ENCODE measurements at regions not wholly inside any gene's neighbourhood (a gene's known extent, or its start where the extent isn't known, plus 50 kb on each side); places are given as distances from the start of the nearest gene placed in this dataset.

- no peak for FAIRE-seq
Observed at GRCh38 chr6:48893048-48893447, 570.0 kb downstream of the MMUT start.

- FAIRE-seq: no peak
Observed at GRCh38 chr6:48891308-48891707, 571.7 kb downstream of the MMUT start.

- FAIRE-seq: no peak
Observed at GRCh38 chr6:48889429-48889828, 573.6 kb downstream of the MMUT start.

GRCh38 chr6:48883116-48883515 is 579.9 kb downstream of the MMUT start:
- no peak for FAIRE-seq

- no peak for FAIRE-seq
Observed at GRCh38 chr6:48881551-48881950, 581.5 kb downstream of the MMUT start.

GRCh38 chr6:48869595-48869994 is 593.5 kb downstream of the MMUT start:
- no peak for FAIRE-seq

GRCh38 chr6:48866682-48867081 is 596.4 kb downstream of the MMUT start:
- FAIRE-seq: no peak

GRCh38 chr6:48860175-48860574 is 602.9 kb downstream of the MMUT start:
- FAIRE-seq: no peak

- no peak for FAIRE-seq
Observed at GRCh38 chr6:48859562-48860123, 603.4 kb downstream of the MMUT start.

- FAIRE-seq: no peak
Observed at GRCh38 chr6:48845219-48845618, 617.8 kb downstream of the MMUT start.

GRCh38 chr6:48844696-48845095 is 618.4 kb downstream of the MMUT start:
- FAIRE-seq: no peak

GRCh38 chr6:48840896-48841295 is 622.2 kb downstream of the MMUT start:
- no peak for FAIRE-seq

- FAIRE-seq: no peak
Observed at GRCh38 chr6:48839206-48839605, 623.8 kb downstream of the MMUT start.

- FAIRE-seq: no peak
Observed at GRCh38 chr6:48837744-48838143, 625.3 kb downstream of the MMUT start.

GRCh38 chr6:48835421-48835958 is 627.6 kb downstream of the MMUT start:
- no peak for FAIRE-seq

- no peak for FAIRE-seq
Observed at GRCh38 chr6:48834706-48835105, 628.3 kb downstream of the MMUT start.

- FAIRE-seq: peak; percentile 72
Observed at GRCh38 chr6:48833916-48834315, 629.1 kb downstream of the MMUT start.

GRCh38 chr6:48826901-48827701 is 636.0 kb downstream of the MMUT start:
- FAIRE-seq: no peak

- FAIRE-seq: no peak
Observed at GRCh38 chr6:48826152-48826515, 636.9 kb downstream of the MMUT start.

- FAIRE-seq: no peak
Observed at GRCh38 chr6:48825501-48826151, 637.4 kb downstream of the MMUT start.

GRCh38 chr6:48818052-48818412 is 645.0 kb downstream of the MMUT start:
- no peak for FAIRE-seq

GRCh38 chr6:48817333-48818051 is 645.6 kb downstream of the MMUT start:
- FAIRE-seq: no peak

- no peak for FAIRE-seq
Observed at GRCh38 chr6:48814957-48815356, 648.1 kb downstream of the MMUT start.

All from colon (tissue), 2 donors.